GM19043 (cell line): ENCODE measurements at regions not wholly inside any gene's neighbourhood (a gene's known extent, or its start where the extent isn't known, plus 50 kb on each side); places are given as distances from the start of the nearest gene placed in this dataset.

ENCODE experiments used
- ATAC-seq: cut with Tn5 transposase; IDR thresholded peaks from one replicate; pipeline ENCODE4 v1.9.1; 2021; ENCODE audit warnings: low read depth; ENCODE audit not compliant: unreplicated experiment

DNA sequence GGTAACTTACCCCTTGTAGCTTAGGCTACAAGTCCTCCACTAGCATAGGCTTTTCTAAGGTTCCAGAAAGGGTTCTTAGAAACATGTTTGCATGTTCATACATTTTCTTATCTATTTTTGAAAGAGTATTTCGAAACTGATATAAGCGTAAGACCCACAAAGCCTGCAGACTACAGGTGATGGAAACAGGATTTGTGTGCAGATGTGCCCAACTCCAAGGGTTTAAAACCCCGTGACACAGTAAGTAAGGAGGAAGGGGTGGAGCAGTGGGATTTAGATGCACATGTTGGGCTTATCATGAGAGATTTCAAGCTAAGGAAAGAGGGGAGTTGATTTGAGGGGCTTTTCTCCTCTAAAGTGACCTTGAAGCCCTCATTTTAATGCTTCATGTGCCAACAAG is 164.7 kb downstream of the LTN1 start:
- ATAC-seq = no peak

- ATAC-seq = no peak
These were observed 165.3 kb downstream of the LTN1 start for GRCh38 chr21:28827422-28827821.

GRCh38 chr21:28826569-28826968 is 166.1 kb downstream of the LTN1 start:
- no peak for ATAC-seq

GRCh38 chr21:28826021-28826420 is 166.7 kb downstream of the LTN1 start:
- no peak for ATAC-seq

GRCh38 chr21:28823429-28823828 is 169.2 kb downstream of the LTN1 start:
- no peak for ATAC-seq

DNA sequence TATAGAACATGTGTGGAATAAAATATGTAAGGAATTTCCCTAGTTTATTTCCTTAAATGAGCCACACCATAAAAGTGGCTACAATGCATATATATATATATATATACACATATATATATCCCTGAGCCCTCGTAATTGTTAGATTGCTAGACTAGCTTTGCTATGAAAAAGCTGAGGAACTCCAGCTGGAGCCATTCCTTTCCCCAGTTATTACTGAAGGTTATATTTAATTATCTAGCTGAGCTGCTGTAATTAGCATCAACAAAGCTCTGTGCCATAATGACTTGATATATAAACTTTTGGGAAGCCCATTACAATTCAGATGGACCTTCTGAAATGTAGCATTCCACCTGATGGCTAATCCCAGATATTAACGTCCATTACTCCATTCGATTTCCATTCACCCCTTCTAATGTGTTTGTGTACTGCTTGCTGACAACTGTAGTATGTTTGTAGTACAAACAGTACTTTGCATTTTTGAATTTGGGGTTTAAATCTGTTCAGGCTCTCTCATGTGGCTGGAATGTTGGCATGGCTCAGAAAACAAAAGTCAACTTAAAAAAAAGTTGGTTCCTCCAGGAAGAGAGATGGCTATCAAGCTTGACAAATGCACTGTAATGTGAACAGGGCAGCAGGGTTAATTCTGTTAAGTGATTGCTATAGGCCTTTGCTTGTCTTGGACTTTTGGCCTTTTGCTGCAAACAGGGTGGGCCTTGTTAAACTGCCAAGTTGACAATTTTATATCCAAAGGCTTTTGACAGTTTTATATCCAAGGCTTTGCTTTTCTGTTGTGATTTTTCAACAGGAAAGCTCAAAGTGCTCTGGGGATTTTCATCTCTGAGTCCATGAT is 170.0 kb downstream of the LTN1 start:
- ATAC-seq = no peak

DNA sequence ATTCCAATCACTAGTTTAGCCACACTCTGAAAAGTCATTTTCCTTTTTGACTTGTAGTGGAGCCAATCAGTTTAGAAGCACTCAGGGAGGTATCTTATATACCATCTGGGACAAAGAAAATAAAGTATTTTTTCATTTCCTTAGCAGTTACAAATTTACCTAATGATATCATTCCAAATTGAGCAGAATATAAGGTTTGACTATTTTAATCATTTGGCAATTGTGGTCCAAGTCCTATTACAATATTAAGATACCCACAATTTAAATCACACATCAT is 170.6 kb downstream of the LTN1 start:
- ATAC-seq = no peak

DNA sequence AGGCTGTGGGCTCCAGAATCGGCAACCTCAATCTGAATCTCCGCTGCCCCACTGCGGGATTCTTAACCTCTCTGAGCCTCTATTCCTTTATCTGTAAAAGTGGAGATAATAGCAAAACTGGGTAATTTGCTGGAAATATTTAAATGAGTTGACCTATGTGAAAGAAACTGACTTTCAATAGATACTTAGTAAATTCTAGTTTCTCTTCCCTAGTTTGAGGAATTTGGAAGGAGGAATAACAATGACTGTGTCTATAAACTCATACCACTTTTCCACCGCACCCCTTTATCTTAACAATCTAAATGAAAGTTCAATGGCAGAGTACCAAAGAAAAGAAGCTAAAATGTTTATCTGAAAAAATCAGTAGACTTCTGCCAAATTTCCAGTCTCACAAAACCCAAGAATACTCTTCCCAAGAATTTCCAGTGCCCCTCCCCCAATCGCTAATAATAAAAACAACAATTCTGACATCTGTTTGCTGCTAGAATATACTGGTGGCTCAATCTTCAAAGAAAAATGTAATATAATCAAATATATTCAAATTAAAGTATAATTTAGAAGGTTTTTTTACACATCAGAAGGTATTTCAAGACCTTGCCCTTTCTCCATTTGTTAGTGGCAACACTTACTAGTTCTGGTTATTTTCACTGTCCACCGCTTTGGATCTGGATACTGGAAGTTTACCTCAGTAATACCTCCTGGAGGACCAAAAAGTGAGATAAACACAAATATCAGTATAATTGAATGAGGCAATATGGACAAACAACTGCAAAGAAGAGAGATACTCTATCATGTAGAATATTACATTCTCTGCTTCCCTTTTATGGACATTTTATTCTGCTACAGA is 171.2 kb downstream of the LTN1 start:
- ATAC-seq = no peak

DNA sequence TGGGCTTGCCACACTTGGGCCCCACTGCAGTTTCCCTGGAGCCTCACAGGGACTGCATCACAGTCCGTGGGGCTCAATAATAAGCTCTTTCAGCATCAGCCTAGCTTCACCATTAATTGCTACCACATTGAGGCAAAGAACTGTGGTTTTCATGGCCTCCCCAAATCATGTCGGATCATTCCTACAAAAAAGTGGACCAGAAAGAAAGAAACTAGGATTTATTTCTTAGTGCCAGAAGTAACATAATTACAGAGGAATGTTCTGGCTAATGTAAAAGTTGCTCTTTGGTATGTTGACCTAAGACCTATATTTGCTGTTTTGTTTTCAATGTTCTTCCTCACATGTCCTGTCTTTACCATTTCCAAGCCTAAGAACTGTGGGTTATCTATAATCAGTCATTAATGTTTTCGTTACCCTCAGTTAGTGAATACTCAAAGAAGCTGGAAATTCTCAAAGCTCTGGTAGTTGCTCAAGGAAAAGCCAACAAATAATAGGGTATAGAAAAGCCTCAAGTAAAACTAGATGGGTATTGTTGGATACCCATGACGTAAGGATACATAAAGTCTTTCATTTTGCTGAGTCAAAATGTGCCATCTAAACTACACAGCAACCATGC is 173.9 kb downstream of the LTN1 start:
- ATAC-seq = no peak

DNA sequence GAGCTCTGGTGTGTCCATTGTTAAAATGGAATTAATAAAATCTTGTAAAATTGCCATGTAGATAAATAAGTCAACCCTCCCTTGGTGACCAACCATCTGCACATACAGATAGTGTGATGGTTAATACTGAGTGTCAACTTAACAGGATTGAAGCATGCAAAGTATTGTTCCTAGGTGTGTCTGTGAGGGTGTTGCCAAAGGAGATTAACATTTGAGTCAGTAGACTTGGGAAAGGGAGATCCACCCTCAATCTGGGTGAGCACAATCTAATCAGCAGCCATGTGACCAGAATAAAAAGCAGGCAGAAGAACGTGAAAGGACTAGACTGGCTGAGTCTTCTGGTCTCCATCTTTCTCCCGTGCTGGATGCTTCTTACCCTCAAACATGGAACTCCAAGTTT is 174.8 kb downstream of the LTN1 start:
- ATAC-seq = no peak

- ATAC-seq = no peak
These were observed 180.8 kb downstream of the LTN1 start for GRCh38 chr21:28811860-28812259.

DNA sequence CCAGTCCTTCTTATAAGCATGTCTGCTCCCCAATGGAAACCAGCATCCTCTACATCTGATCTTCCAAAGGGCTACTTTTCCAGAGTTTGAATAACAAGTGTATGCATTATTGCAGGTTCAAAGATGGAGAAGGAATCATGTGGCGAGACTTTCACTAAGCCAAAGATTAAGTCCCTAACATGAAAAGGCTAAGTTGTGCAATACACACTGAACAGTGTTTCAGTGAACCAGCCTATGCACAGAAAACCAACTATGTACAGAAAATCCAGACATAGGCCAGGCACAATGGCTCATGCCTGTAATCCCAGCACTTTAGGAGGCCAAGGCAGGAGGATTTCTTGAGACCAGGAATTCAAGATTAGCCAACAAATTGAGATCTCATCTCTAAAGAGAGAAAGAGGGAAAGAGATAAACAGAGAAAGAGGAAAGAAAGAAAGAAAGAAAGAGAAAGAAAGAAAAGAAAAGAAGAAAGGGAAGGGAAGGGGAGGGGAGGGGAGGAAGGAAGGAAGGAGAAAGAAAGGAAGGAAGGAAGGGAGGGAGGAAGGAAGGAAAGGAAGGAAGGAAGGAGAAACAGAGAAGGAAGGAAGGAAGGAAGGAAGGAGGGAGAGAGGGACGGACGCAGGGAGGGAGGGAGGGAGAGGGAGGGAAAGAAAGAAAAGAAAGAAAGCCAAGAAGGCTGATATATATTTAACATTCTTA is 181.7 kb downstream of the LTN1 start:
- no peak for ATAC-seq

GRCh38 chr21:28805885-28806284 is 186.8 kb downstream of the LTN1 start:
- no peak for ATAC-seq

GRCh38 chr21:28804089-28804670 is 188.5 kb downstream of the LTN1 start:
- no peak for ATAC-seq

GRCh38 chr21:28801906-28802305 is 190.8 kb downstream of the LTN1 start:
- ATAC-seq = no peak

DNA sequence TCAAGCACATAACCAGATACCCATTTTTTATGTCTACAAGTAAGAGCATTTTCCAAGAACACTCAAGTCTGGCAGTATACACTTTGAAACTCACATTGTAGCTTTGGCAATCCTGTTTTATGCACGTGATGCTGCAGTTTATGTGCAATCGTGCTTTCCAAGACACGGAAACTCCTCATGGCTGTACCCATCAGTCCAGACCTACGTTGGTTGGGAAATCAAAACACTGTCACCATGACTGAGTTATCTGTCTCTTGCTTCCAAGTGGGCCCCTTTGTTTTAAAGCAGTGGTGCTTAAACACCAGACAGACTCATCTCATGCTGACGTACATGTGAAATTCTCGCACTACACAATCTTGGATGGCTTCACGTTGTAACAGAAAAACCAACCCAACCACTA is 192.8 kb downstream of the LTN1 start:
- ATAC-seq = no peak

DNA sequence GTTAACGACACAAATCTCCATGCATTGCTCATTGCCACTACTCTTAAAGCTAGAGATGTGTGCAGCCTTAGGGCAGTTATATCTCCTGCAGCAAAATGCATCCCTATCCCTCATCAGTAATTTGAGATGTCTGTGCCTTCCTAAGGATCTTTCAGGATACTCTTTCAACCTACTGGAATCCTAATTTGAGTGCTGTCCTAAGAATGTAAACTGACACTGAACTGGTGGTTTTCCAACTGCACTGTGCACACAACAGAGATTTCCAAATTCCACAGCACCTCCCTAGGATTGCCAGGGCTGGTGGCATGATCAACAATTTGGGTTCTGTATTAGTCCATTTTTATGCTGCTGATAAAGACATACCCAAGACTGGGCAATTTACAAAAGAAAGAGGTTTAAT is 193.9 kb downstream of the LTN1 start:
- no peak for ATAC-seq

- no peak for ATAC-seq
These were observed 197.4 kb downstream of the LTN1 start for GRCh38 chr21:28795251-28795650.

GRCh38 chr21:28794371-28794851 is 198.3 kb downstream of the LTN1 start:
- no peak for ATAC-seq

DNA sequence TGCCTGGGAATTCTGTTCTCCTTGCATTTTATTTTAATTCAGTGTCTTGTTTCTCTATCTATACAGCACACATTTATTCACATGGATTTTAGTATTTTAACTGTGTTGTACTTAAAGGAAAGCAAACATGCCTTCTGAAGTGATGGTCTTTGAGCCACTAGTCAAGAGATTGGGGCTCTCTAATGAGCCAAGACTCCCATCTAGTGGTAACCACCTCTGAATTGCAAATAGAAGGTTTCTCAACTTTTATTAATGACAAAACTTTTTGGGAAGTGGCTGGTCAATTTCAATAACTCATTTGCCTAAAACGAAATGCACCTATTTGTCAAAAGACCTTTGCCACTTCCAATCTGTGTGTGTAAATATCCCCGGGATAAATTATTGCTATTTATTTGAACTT is 199.6 kb downstream of the LTN1 start:
- ATAC-seq = no peak
